HT1080 (cell line): ENCODE measurements at regions not wholly inside any gene's neighbourhood (a gene's known extent, or its start where the extent isn't known, plus 50 kb on each side); places are given as distances from the start of the nearest gene placed in this dataset.
"Not testable (repeated sequence)": the region's sequence is repeated elsewhere in the genome, so short reads cannot be mapped to it uniquely, and the experiment has no call there.

Source experiments
- DNase-seq: peaks from one replicate; pipeline ENCODE4 v3.0.0-alpha.2; 2015; ENCODE audit warnings: low read depth

DNA sequence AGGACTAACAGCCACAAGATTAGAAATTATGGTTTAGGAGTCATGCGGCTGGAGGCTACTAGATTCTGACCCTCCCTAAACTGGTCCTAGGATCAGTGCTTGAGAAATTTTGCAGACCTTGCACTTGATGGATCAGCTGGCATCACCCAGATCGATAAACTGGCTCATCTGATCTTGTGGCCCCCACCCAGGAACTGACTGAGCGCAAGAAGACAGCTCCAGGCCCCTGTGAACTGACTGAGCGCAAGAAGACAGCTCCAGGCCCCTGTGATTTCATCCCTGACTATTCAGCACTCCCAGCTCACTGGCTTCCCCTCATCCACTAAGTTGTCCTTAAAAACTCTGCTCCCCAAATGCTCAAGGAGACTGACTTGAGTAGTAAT lies 67.8 kb downstream of the MRPL36 start:
- DNase-seq: not testable (repeated sequence)

DNA sequence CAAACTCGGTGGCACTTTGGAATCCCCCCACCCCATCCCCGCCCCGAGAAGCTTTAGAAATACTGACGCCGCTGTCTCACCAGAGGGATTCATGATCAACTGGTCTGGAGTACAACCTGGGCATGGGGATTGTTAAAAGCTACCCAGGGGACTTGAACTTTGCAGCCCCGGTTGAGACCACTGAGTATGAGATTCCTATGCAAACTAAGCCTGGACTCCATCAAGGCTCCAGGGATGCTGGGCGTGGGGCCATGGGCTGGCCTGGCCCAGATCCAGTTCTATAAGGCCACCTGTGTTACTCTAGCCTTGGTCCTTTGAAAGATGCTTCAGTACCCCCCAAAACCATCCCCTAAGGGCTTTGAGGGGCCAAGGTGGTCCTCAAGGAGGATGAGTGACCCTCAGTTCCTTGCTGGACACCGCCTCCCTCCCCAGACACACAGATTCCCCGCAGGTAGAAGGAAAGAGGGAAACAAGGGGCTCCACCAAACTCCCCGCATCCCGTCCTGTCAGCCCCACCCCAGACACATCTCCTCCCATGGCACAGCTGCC lies 68.5 kb downstream of the MRPL36 start:
- DNase-seq: no peak

- DNase-seq: no peak
These were observed 69.2 kb downstream of the MRPL36 start for GRCh38 chr5:1730487-1730847.

GRCh38 chr5:1729641-1730486 lies 69.8 kb downstream of the MRPL36 start:
- DNase-seq: no peak

DNA sequence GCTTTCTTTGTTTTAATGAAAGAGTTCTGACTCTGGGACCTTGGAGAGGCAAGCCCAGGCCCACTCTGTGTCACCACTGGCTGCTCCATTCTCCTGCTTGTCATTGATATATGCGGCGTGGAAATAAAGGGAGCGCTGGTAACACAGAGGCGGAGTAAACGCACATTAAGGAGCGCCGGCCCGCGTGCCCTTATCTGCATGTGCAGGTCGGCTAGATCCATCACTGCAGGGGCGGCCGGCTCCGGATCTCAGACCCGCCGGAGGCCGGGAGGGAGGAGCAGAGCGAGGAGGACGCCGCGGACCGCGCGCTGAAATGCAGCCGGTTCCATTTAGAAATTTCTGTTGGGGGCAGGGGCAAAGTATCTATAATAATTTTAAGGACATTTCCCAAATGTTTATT lies 70.8 kb downstream of the MRPL36 start:
- no peak for DNase-seq

DNA sequence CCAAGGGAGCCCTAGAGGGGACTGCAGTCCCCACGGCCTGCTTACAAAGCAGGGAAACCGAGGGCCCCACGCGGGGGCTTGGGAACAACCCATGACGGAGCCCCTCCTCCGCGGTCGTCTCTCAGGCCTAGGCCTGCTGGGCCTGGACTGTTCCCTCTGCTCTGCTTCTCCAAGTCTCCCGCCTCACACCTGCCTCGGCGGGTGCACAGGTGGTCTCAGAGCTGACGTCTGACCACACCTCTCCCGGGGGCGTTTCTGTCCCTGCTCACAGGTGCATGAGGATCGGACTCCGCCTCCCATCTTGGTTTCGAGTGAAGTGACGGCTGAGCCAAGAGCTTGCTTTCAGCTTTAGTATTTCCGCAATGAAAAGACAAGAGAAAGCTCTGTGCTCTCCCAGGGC lies 72.1 kb downstream of the MRPL36 start:
- DNase-seq: no peak

- DNase-seq: no peak
These were observed 72.7 kb downstream of the MRPL36 start for GRCh38 chr5:1726956-1727355.

DNA sequence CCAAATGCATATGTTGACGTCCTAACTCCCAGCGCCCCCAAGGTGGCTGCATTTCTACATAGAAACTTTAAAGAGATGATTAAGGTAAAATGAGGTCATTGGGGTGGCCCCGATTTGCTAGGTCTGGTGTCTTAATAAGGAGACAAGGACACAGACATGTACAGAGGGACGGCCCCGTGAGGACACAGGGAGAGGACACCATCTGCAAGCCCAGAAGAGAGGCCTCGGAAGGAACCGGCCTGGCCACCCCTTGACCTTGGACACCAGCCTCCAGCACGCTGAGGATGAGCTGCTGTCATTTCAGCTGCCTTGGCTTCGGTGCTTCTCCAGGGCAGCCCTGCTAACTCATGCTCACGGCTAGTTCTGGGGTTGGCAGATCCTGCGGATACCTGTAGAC lies 73.2 kb downstream of the MRPL36 start:
- no peak for DNase-seq

- no peak for DNase-seq
These were observed 73.8 kb downstream of the MRPL36 start for GRCh38 chr5:1725641-1726468.

DNA sequence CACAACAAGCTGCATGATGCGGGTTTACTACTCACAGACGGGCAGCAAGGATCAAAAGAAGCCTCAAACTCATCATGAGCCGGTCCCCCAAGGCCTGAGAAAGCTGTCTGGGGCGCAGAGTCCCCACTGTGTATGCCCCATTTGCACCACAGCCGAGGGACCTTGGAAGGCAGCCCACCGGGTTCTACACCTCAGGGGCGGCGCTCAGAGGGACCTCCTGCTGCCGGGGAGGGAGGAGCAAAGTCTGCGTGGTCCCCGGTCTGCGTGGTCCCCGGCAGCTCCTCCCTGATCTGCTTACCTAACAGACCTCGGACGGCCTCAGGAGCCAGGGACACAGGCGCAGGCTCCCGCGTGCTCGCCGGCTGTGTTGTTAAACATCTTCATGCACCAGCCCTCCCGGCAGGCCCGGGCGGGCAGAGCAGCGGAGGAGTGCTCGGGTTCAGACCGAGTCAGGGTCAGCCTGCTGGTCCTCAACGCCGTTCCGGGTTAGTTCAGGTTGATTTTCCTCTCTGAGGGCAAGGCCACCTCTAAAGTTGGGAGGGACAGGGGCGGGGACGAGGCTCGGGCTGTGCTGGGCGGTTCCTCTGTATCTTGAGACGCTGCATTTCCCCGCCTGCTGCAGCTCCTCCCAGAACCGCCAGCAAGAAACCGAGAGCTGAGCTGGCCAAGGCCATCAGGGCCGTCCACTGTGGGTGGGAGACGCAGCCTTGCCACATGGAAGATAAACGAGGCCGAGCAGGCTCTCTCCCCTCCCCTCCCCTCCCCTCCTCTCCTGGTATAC lies 74.6 kb downstream of the MRPL36 start:
- no peak for DNase-seq

DNA sequence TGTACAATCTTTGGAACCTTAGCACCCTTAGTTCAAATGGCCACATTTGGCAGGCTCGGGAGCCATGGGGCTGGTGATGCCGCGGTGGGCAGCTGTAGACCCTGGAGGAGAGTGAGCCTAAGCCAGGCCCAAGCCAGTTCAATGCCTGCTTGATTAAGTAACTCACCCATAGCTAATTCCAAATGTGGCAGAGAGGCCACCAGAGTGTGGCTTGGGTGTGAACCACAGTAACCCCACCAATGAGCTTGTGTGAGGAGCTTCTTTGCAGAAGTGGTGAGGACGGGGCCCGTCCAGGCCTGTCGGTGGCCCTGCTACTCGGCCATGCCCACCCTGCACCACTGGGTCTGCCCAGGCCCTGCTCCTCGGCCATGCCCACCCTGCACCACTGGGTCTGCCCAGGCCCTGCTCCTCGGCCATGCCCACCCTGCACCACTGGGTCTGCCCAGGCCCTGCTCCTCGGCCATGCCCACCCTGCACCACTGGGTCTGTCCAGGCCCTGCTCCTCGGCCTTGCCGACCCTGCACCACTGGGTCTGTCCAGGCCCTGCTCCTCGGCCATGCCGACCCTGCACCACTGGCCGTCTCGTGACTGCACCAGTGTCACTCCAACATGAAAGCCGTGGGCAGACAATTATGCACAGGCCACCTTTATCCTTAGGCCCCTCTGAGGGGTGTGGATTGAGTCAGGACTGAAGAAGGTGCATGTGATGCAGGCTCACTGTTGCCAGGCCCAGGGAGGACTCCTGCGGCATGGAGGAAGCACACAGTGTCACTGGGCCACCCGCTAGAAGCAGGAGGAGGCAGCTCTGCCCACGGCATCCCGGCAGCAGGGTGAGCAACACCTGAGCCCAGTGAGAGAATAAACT lies 75.4 kb downstream of the MRPL36 start:
- no peak for DNase-seq

- no peak for DNase-seq
These were observed 76.2 kb downstream of the MRPL36 start for GRCh38 chr5:1723476-1723875.

GRCh38 chr5:1722877-1723276 lies 76.8 kb downstream of the MRPL36 start:
- no peak for DNase-seq

GRCh38 chr5:1720396-1721110 lies 79.1 kb downstream of the MRPL36 start:
- DNase-seq: no peak

DNA sequence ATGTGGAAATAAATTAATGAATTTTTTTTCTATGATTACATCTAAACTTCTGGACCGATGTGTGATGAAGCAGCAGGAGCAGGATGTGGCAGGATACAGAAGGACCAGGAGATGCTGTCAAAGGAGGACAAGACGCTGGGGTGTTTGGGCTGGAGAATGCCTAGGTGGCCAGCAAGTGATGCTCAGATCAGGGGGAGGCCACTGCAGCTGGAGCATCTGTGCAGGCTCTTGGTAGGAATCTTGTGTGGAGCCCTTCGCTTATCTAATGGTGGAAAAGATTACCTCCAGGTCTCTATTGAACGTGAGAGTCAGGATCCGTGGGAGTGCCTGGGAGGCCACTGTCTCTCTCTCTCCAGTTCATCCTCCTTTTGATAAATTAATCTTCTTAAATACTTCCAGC lies 79.8 kb downstream of the MRPL36 start:
- DNase-seq: no peak

DNA sequence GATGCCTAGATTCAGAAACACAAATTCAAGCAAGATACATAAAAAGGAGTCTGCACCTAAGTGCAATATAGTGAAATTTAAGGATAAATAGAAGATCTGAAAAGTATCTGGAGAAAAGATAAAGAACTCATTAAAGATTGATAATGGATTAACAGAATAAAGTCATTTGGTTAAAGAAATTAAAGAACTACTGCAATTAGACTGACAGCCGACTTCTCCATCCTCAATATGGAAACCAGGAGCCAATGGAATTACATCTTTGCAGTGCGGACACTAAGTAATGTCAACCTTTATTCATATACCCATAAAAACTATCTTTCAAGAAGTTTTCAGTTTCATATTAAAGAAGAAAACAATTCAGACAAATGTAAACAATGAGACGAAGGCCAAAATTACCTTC lies 81.0 kb downstream of the MRPL36 start:
- DNase-seq: no peak

GRCh38 chr5:1710091-1710490 lies 89.5 kb downstream of the MRPL36 start:
- DNase-seq: not testable (repeated sequence)

DNA sequence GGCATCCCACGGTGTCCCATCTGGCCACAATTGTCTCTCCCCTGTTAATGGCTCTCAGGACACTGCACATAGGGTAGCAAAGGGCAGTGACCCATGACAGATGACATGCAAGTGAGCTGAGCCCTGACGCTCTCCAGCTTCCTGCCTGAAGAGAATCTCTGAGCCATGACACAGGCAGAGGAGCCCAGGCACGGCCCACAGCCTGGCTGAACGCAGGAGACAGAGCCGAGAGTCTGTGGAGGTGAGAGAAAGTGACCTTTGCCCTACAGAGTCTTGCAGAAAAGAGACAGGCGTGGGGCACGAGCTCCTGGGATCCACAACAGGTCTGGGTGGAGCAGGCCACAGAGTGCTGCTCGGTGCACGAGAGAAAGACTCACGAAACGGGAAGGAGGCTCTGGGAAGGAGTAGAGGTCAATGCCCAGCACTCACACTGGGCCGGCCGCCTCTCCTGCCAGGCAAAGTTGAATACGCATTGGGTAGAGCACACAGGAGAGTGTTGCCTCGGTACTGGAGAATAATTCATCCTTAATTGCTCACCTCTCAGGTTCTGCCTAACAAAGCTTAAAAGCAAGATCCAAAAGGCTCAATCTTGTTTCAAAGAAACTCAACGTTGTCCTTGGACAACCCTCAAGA lies 90.3 kb downstream of the MRPL36 start:
- DNase-seq: no peak

DNA sequence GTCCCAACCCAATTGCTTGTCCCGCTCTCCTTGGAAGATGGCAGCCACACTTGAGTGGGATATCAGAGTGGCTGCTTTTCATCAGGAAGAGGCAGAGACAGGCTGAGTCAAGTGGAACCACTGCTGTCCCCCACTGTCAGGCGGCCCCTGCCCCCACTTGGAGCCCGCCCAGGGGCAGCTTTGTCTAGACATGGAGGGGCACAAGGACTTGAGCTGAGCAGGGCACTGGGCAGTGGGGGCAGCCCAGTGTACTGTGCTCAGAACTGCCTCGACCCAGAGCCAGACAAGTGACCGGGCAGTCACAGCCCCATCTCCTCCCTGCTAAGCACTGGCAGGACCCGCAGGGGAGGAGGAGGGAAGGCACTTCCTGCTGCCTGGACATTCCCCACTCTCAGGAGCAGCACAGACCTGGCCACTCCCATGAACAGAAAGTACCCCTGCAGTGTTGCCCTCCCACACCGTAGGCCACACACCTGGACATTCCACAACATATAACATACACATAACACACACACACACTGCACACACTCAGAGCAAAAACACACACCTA lies 91.0 kb downstream of the MRPL36 start:
- DNase-seq: no peak
